OCI-LY1 (cell line): ENCODE measurements at regions not wholly inside any gene's neighbourhood (a gene's known extent, or its start where the extent isn't known, plus 50 kb on each side); places are given as distances from the start of the nearest gene placed in this dataset.

Experiments used
- CTCF ChIP-seq: fragments of 200-600 bp; sonication (generic), shearing (Covaris generic); IDR thresholded peaks from 2 replicates; pipeline ENCODE4 v1.5.1; 2017; ENCODE audit warnings: mild to moderate bottlenecking, antibody characterized with exemption, low read length, moderate library complexity, mixed read lengths
- EZH2 ChIP-seq: fragments of 200-600 bp; sonication (generic), shearing (Covaris generic); IDR thresholded peaks from 2 replicates; pipeline ENCODE4 v1.8.0; 2017; ENCODE audit warnings: borderline replicate concordance, mixed run types, mild to moderate bottlenecking, antibody characterized with exemption, low read length, moderate library complexity, mixed read lengths

GRCh38 chr4:152041295-152041694 lies 280.5 kb upstream of the GATB start:
- TF ChIP-seq CTCF (no peak), EZH2 (no peak)
